H1 (cell line): ENCODE measurements at regions not wholly inside any gene's neighbourhood (a gene's known extent, or its start where the extent isn't known, plus 50 kb on each side); places are given as distances from the start of the nearest gene placed in this dataset.
A peak's percentile ranks its signal among the peaks of the same experiment; 100 is the strongest.

Experiments
- CTCF ChIA-PET: fragments of 300-600 bp; sonication (Branson Sonifier 250); formaldehyde crosslinking; loops from one replicate; lab custom pipeline; 2021; ENCODE audit not compliant: partially characterized antibody; lab: Charles Lee
- POLR2A ChIA-PET: fragments of 300-600 bp; sonication (Branson Sonifier 250); formaldehyde crosslinking; loops from one replicate; lab custom pipeline; 2021; ENCODE audit warnings: inconsistent platforms; ENCODE audit not compliant: partially characterized antibody; lab: Charles Lee
- DNase-seq, 2 experiments: peaks; one replicate each; pipeline versions ENCODE4 v3.0.0 to v3.0.0-alpha.2; 2010 to 2022; ENCODE audit warnings: low spot score in 2 of 2, low read depth in 1 of 2, mixed read lengths in 1 of 2
- FAIRE-seq: peaks from 2 replicates; lab custom pipeline; 2011; peaks lifted over from hg19 to GRCh38; lab: Jason Lieb, UNC
- H2AFZ ChIP-seq: 2 replicates; pipeline ENCODE4 v1.8.1; 2012; ENCODE audit warnings: low read length, inconsistent platforms
- H2AK5ac ChIP-seq: 2 replicates; pipeline ENCODE4 v1.6.1; 2013; ENCODE audit warnings: low read depth, low read length
- H2BK120ac ChIP-seq: replicated peaks from 2 replicates; pipeline ENCODE3; 2013; ENCODE audit warnings: low read depth, low read length, inconsistent platforms
- H2BK12ac ChIP-seq: 2 replicates; pipeline ENCODE4 v1.6.1; 2013; ENCODE audit warnings: low read depth, low read length
- H2BK15ac ChIP-seq: 2 replicates; pipeline ENCODE4 v1.6.1; 2013; ENCODE audit warnings: low read length
- H2BK20ac ChIP-seq: 2 replicates; pipeline ENCODE4 v1.6.1; 2013; ENCODE audit warnings: low read length
- H2BK5ac ChIP-seq: 2 replicates; pipeline ENCODE4 v1.6.1; 2013; ENCODE audit warnings: low read depth, low read length
- H3K14ac ChIP-seq: 2 replicates; pipeline ENCODE4 v1.6.1; 2013; ENCODE audit warnings: inconsistent platforms; ENCODE audit not compliant: insufficient read length
- H3K18ac ChIP-seq: 2 replicates; pipeline ENCODE4 v1.6.1; 2013; ENCODE audit warnings: low read length; ENCODE audit errors: extremely low read depth
- H3K23ac ChIP-seq: 2 replicates; pipeline ENCODE4 v1.6.1; 2013; ENCODE audit warnings: inconsistent platforms; ENCODE audit not compliant: insufficient read length
- H3K23me2 ChIP-seq: 2 replicates; pipeline ENCODE4 v1.6.1; 2013; ENCODE audit warnings: low read depth, low read length
- H3K27ac ChIP-seq: 2 replicates; pipeline ENCODE4 v1.6.1; 2011; ENCODE audit warnings: low read depth, low read length, inconsistent platforms
- H3K27me3 ChIP-seq, 4 experiments: replicated peaks in 1 of 4; 1 replicate in 1 of 4; 2 replicates in 3 of 4; pipeline versions ENCODE4 v1.6.1 to v1.8.1; 2011 to 2013; ENCODE audit warnings: low read length in 3 of 4, mild to moderate bottlenecking in 3 of 4, inconsistent platforms in 2 of 4, mixed read lengths in 2 of 4, moderate library complexity in 1 of 4; ENCODE audit not compliant: control insufficient read depth in 3 of 4, insufficient read depth in 3 of 4; ENCODE audit errors: extremely low read depth in 1 of 4
- H3K36me3 ChIP-seq, 4 experiments: 2 replicates each; pipeline versions ENCODE4 v1.6.1 to v1.8.1; 2011 to 2013; ENCODE audit warnings: mild to moderate bottlenecking in 4 of 4, low read length in 3 of 4, moderate library complexity in 2 of 4, control low read depth in 1 of 4, inconsistent platforms in 1 of 4; ENCODE audit not compliant: insufficient read depth in 4 of 4, control insufficient read depth in 2 of 4
- H3K4ac ChIP-seq: replicated peaks from 2 replicates; pipeline ENCODE3; 2013; ENCODE audit warnings: low read length, low read depth, mixed read lengths, inconsistent platforms; ENCODE audit not compliant: insufficient read length
- H3K4me1 ChIP-seq, 4 experiments: replicated peaks in 1 of 4; 1 replicate in 1 of 4; 2 replicates in 3 of 4; pipeline versions ENCODE4 v1.6.1 to v1.8.1; 2011 to 2013; ENCODE audit warnings: low read length in 3 of 4, inconsistent platforms in 2 of 4, mixed read lengths in 1 of 4; ENCODE audit not compliant: insufficient read depth in 4 of 4, control insufficient read depth in 3 of 4
- H3K4me2 ChIP-seq, 2 experiments: 2 replicates each; pipeline versions ENCODE4 v1.6.1 to v1.8.1; 2011 to 2013; ENCODE audit warnings: low read depth in 2 of 2, low read length in 2 of 2, control low read depth in 1 of 2, inconsistent platforms in 1 of 2, mild to moderate bottlenecking in 1 of 2; ENCODE audit not compliant: insufficient read depth in 1 of 2
- H3K4me3 ChIP-seq, 4 experiments: fragments of 200-600, 300-600 bp in 1 of 4; sonication (generic), shearing (Covaris generic), sonication (Bioruptor Twin) in 1 of 4; 2 replicates each; pipeline versions ENCODE4 v1.5.1 to v1.8.1; 2011 to 2016; ENCODE audit warnings: low read length in 4 of 4, low read depth in 3 of 4, control low read depth in 2 of 4, inconsistent platforms in 2 of 4, mild to moderate bottlenecking in 2 of 4, mixed read lengths in 1 of 4, moderate library complexity in 1 of 4; ENCODE audit not compliant: insufficient read depth in 2 of 4; ENCODE audit errors: extremely low read depth in 1 of 4
- H3K56ac ChIP-seq: replicated peaks from 2 replicates; pipeline ENCODE3; 2013; ENCODE audit warnings: low read depth, mild to moderate bottlenecking, mixed read lengths, low read length, inconsistent platforms; ENCODE audit not compliant: insufficient read length
- H3K79me1 ChIP-seq: 2 replicates; pipeline ENCODE4 v1.6.1; 2013; ENCODE audit warnings: low read depth, low read length, control low read depth
- H3K79me2 ChIP-seq, 2 experiments: 2 replicates each; pipeline versions ENCODE4 v1.6.1 to v1.8.1; 2012 to 2013; ENCODE audit warnings: low read length in 2 of 2, mild to moderate bottlenecking in 2 of 2, inconsistent platforms in 1 of 2; ENCODE audit not compliant: insufficient read depth in 2 of 2, control insufficient read depth in 1 of 2
- H3K9ac ChIP-seq, 4 experiments: replicated peaks in 1 of 4; 1 replicate in 1 of 4; 2 replicates in 3 of 4; pipeline versions ENCODE4 v1.6.1 to v1.8.1; 2011 to 2013; ENCODE audit warnings: low read depth in 3 of 4, low read length in 3 of 4, control low read depth in 2 of 4, mild to moderate bottlenecking in 2 of 4, moderate library complexity in 2 of 4, inconsistent platforms in 1 of 4; ENCODE audit errors: extremely low read depth in 1 of 4
- H3K9me3 ChIP-seq, 2 experiments: 2 replicates each; pipeline versions ENCODE4 v1.6.1 to v1.8.1; 2012 to 2013; ENCODE audit warnings: mild to moderate bottlenecking in 2 of 2, moderate library complexity in 2 of 2, control low read depth in 1 of 2, inconsistent platforms in 1 of 2, low read depth in 1 of 2, low read length in 1 of 2, mixed read lengths in 1 of 2; ENCODE audit not compliant: insufficient read depth in 2 of 2
- H4K20me1 ChIP-seq, 2 experiments: replicated peaks in 1 of 2; 2 replicates each; pipeline versions ENCODE3 to v1.8.1; 2011 to 2013; ENCODE audit warnings: inconsistent platforms in 2 of 2, low read length in 2 of 2, mild to moderate bottlenecking in 1 of 2; ENCODE audit not compliant: insufficient read depth in 2 of 2, control insufficient read depth in 1 of 2
- H4K5ac ChIP-seq: 2 replicates; pipeline ENCODE4 v1.6.1; 2013; ENCODE audit warnings: low read length, low read depth, mixed read lengths, inconsistent platforms; ENCODE audit not compliant: insufficient read length
- H4K8ac ChIP-seq: 2 replicates; pipeline ENCODE4 v1.8.0; 2013; ENCODE audit warnings: mild to moderate bottlenecking, moderate library complexity, low read length, inconsistent platforms; ENCODE audit not compliant: insufficient read depth; ENCODE audit errors: extremely low read depth
- H4K91ac ChIP-seq: replicated peaks from 2 replicates; pipeline ENCODE3; 2013; ENCODE audit warnings: low read length, mixed read lengths, inconsistent platforms; ENCODE audit not compliant: insufficient read length
- ASH2L ChIP-seq: fragments of 200-600, 300-600 bp; sonication (generic); IDR thresholded peaks from one replicate; pipeline ENCODE4 v1.7.1; 2017; ENCODE audit warnings: low read length
- BACH1 ChIP-seq: IDR thresholded peaks from 2 replicates; pipeline ENCODE4 v1.6.1; 2012; ENCODE audit warnings: low read length, improper control_type of control experiment
- BCL11A ChIP-seq, 2 experiments: IDR thresholded peaks; one replicate each; pipeline ENCODE4 v1.6.1; 2011; ENCODE audit warnings: low read depth in 2 of 2, low read length in 2 of 2, mild to moderate bottlenecking in 2 of 2
- EGR1 ChIP-seq: IDR thresholded peaks from 2 replicates; pipeline ENCODE4 v1.6.1; 2011; ENCODE audit warnings: low read depth, low read length, borderline replicate concordance
- EZH2 ChIP-seq: fragments of 200-600 bp; sonication (generic); IDR thresholded peaks from 2 replicates; pipeline ENCODE4 v1.7.1; 2012; ENCODE audit warnings: low read depth, mild to moderate bottlenecking, moderate library complexity, low read length, inconsistent platforms; ENCODE audit not compliant: severe bottlenecking
- HDAC2 ChIP-seq, 2 experiments: fragments of 300-600 bp in 1 of 2; sonication (generic) in 1 of 2; IDR thresholded peaks; 2 replicates each; pipeline ENCODE4 v1.6.1; 2011 to 2012; ENCODE audit warnings: low read depth in 2 of 2, low read length in 2 of 2, mild to moderate bottlenecking in 2 of 2, moderate library complexity in 2 of 2, borderline replicate concordance in 1 of 2, inconsistent platforms in 1 of 2
- JUN ChIP-seq: IDR thresholded peaks from 2 replicates; pipeline ENCODE4 v1.6.1; 2011; ENCODE audit warnings: low read depth, mild to moderate bottlenecking, improper control_type of control experiment, low read length
- KDM5A ChIP-seq: fragments of 200-600 bp; IDR thresholded peaks from 2 replicates; pipeline ENCODE4 v1.7.1; 2012; ENCODE audit warnings: mild to moderate bottlenecking, low read length, inconsistent platforms, mixed read lengths
- NRF1 ChIP-seq: IDR thresholded peaks from 2 replicates; pipeline ENCODE4 v1.6.1; 2011; ENCODE audit warnings: mild to moderate bottlenecking, low read depth, low read length, improper control_type of control experiment
- RNF2 ChIP-seq: fragments of 200-900, 300-1000 bp; sonication (generic); IDR thresholded peaks from 2 replicates; pipeline ENCODE4 v1.7.1; 2016; ENCODE audit warnings: borderline replicate concordance, low read depth, mild to moderate bottlenecking, antibody characterized with exemption, low read length; ENCODE audit not compliant: poor library complexity, severe bottlenecking; ENCODE audit errors: missing control alignments
- RXRA ChIP-seq: IDR thresholded peaks from 2 replicates; pipeline ENCODE4 v1.6.1; 2011; ENCODE audit warnings: low read depth, mild to moderate bottlenecking, low read length, moderate library complexity; ENCODE audit not compliant: insufficient read depth
- SAP30 ChIP-seq: fragments of 300-600 bp; sonication (generic); IDR thresholded peaks from 2 replicates; pipeline ENCODE4 v1.7.1; 2012; ENCODE audit warnings: low read length, moderate library complexity, mild to moderate bottlenecking, inconsistent platforms; ENCODE audit not compliant: insufficient read depth, insufficient replicate concordance
- SIRT6 ChIP-seq: IDR thresholded peaks from one replicate; pipeline ENCODE4 v1.7.1; 2012; ENCODE audit warnings: low read length, inconsistent platforms
- ZNF274 ChIP-seq: IDR thresholded peaks from 2 replicates; pipeline ENCODE4 v1.7.0; 2012; ENCODE audit warnings: low read length, borderline replicate concordance; ENCODE audit errors: extremely low read depth
- WGBS, 2 experiments: shearing (Covaris generic) in 1 of 2; methylation state at CpG; one replicate each; pipeline versions ENCODE4 v1.1.6 to v1.1.7; 2013 to 2015; ENCODE audit warnings: low lambda C conversion rate in 2 of 2, mixed read lengths in 2 of 2, inconsistent platforms in 1 of 2, low coverage in 1 of 2, missing lambda C conversion rate in 1 of 2; ENCODE audit not compliant: insufficient replicate concordance in 2 of 2, insufficient coverage in 1 of 2, insufficient read length in 1 of 2; ENCODE audit errors: extremely low coverage in 1 of 2, missing lambda C conversion rate in 1 of 2; 5-methylcytosine and 5-hydroxymethylcytosine counted together

DNA sequence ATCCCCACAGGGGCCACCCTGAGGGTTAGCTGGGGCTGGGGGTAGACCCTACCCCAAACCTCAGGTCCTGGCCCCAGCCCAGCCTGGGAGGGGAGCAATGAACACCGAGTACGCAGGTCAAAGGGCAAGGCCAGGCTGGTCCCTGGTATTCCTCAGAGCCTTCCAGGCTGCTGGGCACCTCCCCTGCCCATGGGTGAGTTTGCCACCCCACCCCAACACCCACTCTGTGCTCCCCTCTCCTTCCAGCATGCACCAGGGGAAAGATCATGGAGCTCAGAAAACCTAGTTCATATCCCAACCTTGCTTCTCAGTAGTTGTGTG is 103.9 kb upstream of the FOXP4 start:
- H3K27ac ChIP-seq: no peak overlapping the region
- CTCF ChIA-PET: interaction anchor here (0.5 to 6.0 kb wide), 44 partner anchors 11 to 321 kb away, joined by 3 to 130 read pairs (median 7); no protein-coding TSS in a partner anchor

More for the DNA sequence above, 103.9 kb upstream of the FOXP4 start:
- Histone ChIP-seq H3K9ac (no peak overlapping the region), H3K4me1 (peaks cover 10 to 24% (median 14%) of the 10 kb centered on the region in 4 experiments), H2BK20ac (peak overlapping the region; percentile 51), H4K20me1 (no peaks in the 10 kb centered on the region), H2AFZ (no peak overlapping the region), H3K4me2 (peak overlapping the region in 1 of 2 experiments; percentile 69; a peak in 3 of 4 replicates), H3K36me3 (no peaks in the 10 kb centered on the region), H2BK15ac (peak overlapping the region; percentile 98; the same call in 1 of the 2 replicates), H3K56ac (no peak overlapping the region), H2BK120ac (no peak overlapping the region), H3K23ac (no peak overlapping the region), H3K14ac (no peak overlapping the region), H3K79me1 (no peaks in the 10 kb centered on the region), H3K18ac (peak overlapping the region; percentile 13; the same call in 1 of the 2 replicates), H3K27me3 (peaks cover 1 to 21% (median 13%) of the 10 kb centered on the region in 4 experiments), H2BK5ac (peak overlapping the region; percentile 79; the same call in 1 of the 2 replicates), H4K5ac (no peak overlapping the region), H3K23me2 (peaks cover 5% of the 10 kb centered on the region), H4K8ac (no peak overlapping the region; the same call in 1 of the 2 replicates), H4K91ac (peak overlapping the region; percentile 47), H2AK5ac (peak overlapping the region; percentile 91; the same call in 1 of the 2 replicates), H3K9me3 (no peaks in the 10 kb centered on the region), H3K79me2 (no peaks in the 10 kb centered on the region), H3K4ac (no peak overlapping the region), H2BK12ac (peak overlapping the region; percentile 94; the same call in 1 of the 2 replicates), H3K4me3 (peak overlapping the region in 1 of 4 experiments; percentile 76; a peak in 1 of 8 replicates)
- WGBS, 2 experiments: 88% methylated on average over 2 of the region's 2 CpGs; no CpG with 5 or more reads in 1 of the 2 experiments
- FAIRE-seq (no peak), DNase-seq (no peak)
- no peak for TF ChIP-seq SAP30
- no peak for TF ChIP-seq BACH1
- TF ChIP-seq RXRA: no peak
- no peak for TF ChIP-seq NRF1
- TF ChIP-seq KDM5A: no peak
- no peak for TF ChIP-seq ZNF274
- no peak for TF ChIP-seq JUN
- no peak for TF ChIP-seq ASH2L
- no peak for TF ChIP-seq RNF2
- no peak for TF ChIP-seq SIRT6
- TF ChIP-seq HDAC2 (IDR thresholded peaks at IDR 0.05; ENCODE audit: borderline replicate concordance in 1 of 2, low read depth in 2 of 2, low read length in 2 of 2): no peak
- no peak for TF ChIP-seq EZH2
- no peak for TF ChIP-seq EGR1
- TF ChIP-seq BCL11A (IDR thresholded peaks at IDR 0.05; ENCODE audit: low read depth in 2 of 2, low read length in 2 of 2): no peak
- POLR2A ChIA-PET: interaction anchor here (0.6 to 3.4 kb wide), 5 partner anchors 12 to 155 kb away, joined by 3 to 18 read pairs (median 5); no protein-coding TSS in a partner anchor
